ENCODE measurements at regions not wholly inside any gene's neighbourhood (a gene's known extent, or its start where the extent isn't known, plus 50 kb on each side); places are given as distances from the start of the nearest gene placed in this dataset.

DNA sequence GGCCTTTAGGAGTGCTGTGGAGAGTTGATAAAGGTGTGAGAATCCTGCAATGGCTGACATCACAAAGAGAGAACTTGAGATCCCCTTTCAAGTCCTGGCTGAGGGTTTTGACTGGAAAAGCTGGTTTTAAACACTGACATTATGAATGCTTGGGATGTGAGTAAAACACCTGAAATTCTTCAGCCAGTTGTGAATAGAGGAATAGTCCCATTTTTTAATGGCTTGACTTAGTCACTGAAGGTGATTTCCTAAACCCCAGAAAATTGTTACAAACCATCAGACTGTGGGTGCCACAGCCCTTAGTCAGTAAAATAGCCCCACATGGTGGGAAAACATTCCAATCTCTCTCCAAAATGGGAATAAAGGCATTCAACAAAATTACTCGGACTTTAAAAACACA, 107.7 kb upstream of the LMO4 start:
- DNase-seq = no peak
- Mint-ChIP-seq H3K27me3 (peaks cover 4% of the 10 kb centered on the region), H3K4me3 (no peak overlapping the region), H3K27ac (no peak overlapping the region), H3K9me3 (peaks cover under 1% of the 10 kb centered on the region), H3K4me1 (no peaks in the 10 kb centered on the region), H3K36me3 (no peaks in the 10 kb centered on the region)
- CTCF ChIA-PET = no interaction called here

DNA sequence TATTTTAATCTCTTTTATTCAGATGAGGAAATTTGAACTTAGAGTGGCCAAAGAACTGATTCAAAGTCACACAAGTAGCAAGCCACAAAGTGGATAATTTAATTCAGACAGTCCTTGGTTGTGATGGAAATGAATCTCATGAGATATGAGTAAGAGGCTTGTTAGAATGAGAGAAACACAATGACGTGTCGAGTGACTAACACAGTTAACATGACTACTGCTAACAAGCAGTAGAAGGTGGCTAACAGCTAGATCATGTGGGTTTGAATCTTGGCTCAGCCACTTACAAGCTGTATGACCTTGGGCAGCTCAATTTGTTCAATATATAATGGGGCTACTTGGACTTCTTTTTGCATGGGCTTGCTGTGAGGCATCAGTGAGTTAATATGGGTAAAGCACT, 104.5 kb upstream of the LMO4 start:
- no peak for DNase-seq
- Mint-ChIP-seq H3K36me3 (no peaks in the 10 kb centered on the region), H3K27ac (no peak overlapping the region), H3K4me1 (no peaks in the 10 kb centered on the region), H3K9me3 (no peaks in the 10 kb centered on the region), H3K4me3 (no peak overlapping the region), H3K27me3 (peaks cover 8% of the 10 kb centered on the region)
- CTCF ChIA-PET = no interaction called here

DNA sequence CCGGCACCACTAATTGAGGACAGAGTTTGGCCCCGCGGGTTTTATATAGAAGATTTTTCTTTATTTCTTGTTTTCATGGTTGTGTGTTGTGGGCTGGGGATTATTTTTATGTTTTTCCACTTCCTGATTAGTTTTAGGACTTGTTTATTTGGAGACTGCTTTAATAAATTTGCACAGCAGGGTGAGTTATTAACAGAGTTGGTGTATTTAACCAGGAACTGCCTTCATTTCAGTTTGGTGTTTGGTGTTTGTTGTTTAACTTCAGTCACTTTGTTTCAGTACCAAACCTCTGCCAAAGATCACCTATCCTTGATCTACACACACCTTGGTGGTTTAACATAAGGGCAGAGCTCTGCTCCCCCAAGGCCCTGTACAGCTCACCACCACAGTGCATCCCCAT, 103.5 kb upstream of the LMO4 start:
- Mint-ChIP-seq H3K27ac (no peak overlapping the region), H3K4me1 (no peaks in the 10 kb centered on the region), H3K27me3 (peaks cover 4% of the 10 kb centered on the region), H3K4me3 (no peak overlapping the region), H3K36me3 (no peaks in the 10 kb centered on the region), H3K9me3 (no peaks in the 10 kb centered on the region)
- DNase-seq = no peak
- CTCF ChIA-PET = no interaction called here

DNA sequence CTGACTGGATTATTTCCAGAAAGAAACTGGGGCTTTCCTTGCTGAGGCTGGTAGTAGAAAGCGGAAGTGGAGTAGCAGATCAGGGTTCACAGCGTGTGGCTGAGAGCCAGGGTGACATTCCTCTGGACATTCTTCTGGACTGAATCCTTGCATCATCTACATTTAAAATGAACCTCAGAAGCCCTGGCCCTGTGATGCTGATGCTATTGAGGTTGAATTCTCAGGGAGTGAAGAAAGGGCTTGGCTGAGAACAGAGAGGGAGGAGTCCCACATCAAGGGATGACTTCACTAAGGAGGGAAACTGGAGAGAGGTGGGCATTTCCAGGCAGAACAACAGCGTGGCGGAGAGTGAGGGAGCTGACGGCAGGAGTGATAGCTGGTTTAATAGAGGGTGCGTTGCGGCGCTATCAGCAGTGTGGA, 102.3 kb upstream of the LMO4 start:
- DNase-seq = no peak
- Mint-ChIP-seq H3K4me3 (no peak overlapping the region), H3K27ac (no peak overlapping the region), H3K9me3 (no peaks in the 10 kb centered on the region), H3K4me1 (no peaks in the 10 kb centered on the region), H3K36me3 (no peaks in the 10 kb centered on the region), H3K27me3 (peaks cover 4% of the 10 kb centered on the region)
- CTCF ChIA-PET = no interaction called here

DNA sequence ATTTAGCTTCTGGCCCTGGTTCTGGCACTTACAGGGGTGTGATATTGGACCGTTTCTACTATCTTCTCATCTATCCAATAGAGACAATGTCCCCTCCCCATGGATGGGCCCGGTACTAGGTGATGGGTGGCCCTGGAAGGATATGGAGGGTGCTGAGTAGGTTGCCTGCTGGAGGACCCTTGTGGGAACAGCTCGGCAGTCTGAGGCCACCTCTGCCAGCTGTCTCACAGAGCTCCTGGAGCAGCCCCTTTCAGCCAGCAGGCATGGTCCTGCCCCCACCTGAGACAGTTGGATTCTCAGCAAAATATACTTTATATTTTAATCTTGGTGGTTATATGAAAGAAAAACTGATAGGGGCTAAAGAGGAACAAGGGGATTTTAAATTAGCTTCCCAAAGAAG, 101.0 kb upstream of the LMO4 start:
- Mint-ChIP-seq H3K27me3 (peaks cover 4% of the 10 kb centered on the region), H3K4me3 (no peak overlapping the region), H3K9me3 (no peaks in the 10 kb centered on the region), H3K4me1 (no peaks in the 10 kb centered on the region), H3K36me3 (no peaks in the 10 kb centered on the region), H3K27ac (no peak overlapping the region)
- CTCF ChIA-PET = no interaction called here
- no peak for DNase-seq

DNA sequence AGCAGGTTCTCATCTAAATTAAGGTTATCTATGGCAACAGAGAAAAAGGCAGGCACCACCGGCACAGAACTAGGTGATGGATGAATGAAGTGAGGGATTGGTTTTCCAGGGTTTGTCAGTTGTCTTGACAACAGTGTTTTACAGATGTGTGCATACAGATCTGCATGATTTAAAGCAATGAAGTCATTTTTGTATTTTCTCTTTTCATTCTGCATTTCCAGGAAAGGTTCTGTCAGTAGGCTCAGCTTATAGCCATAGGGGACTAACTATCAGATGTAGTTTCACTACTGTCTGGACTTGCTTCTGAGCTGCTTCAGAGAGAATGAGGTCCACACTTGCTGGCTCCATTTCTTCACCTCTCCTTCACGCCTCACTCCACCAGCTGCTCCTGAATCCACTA, 98.2 kb upstream of the LMO4 start:
- Mint-ChIP-seq H3K27ac (no peak overlapping the region), H3K4me1 (no peaks in the 10 kb centered on the region), H3K9me3 (no peaks in the 10 kb centered on the region), H3K27me3 (peaks cover 4% of the 10 kb centered on the region), H3K36me3 (no peaks in the 10 kb centered on the region), H3K4me3 (no peak overlapping the region)
- DNase-seq = no peak
- CTCF ChIA-PET = no interaction called here

DNA sequence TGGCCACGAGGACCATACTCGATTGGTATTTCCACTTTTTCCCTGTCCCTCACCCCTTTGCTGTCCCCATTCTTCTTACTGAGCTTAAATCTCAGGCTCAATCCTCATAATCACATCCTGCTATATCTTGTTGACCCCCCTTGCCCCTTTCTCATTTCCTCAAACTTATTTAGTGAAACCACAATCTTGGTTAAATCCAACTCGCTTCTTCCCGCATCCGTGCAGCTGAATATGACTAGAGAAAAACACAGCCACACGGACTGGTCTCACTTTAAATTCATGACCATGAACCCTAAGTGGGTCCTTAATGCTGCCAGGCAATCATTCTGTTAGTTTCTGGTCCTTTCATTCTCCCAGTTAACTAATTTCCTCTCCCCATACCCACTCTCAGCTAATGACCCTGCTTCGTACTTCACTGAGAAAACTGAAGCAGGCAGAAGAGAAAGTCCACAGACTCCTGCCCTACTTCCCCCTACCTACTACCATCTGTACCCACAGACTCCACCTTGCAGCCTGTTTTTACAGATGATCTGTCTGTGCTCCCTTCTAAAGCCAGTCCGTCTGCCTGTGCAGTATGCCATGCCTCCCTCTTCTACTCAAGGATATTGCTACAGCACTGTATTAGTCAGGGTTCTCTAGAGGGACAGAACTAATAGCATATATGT, 96.8 kb upstream of the LMO4 start:
- no peak overlapping the region for H3K27ac Mint-ChIP-seq
- DNase-seq = no peak
- no peaks in the 10 kb centered on the region for H3K9me3 Mint-ChIP-seq
- H3K4me3 Mint-ChIP-seq = no peak overlapping the region
- H3K36me3 Mint-ChIP-seq = no peaks in the 10 kb centered on the region
- CTCF ChIA-PET = no interaction called here
- peaks cover 4% of the 10 kb centered on the region for H3K27me3 Mint-ChIP-seq
- no peaks in the 10 kb centered on the region for H3K4me1 Mint-ChIP-seq

DNA sequence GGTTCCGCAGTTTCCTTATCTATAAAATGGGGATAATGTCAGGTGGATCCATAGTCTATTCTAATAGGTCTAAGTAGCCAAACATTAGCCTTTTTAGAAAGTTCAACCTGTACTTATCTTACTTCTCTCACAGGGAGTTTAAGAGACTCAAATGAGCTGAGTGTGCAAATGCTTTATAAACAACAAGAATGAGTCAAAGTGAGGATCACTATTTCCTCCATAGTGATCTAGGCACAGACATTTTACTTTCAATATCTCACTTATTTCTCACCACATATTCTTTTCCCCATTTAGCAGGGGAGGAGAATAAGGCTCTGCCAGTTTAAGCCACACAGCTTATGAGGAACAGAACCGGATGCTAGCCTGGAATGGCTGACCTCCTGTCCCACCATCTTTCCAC, 92.1 kb upstream of the LMO4 start:
- Mint-ChIP-seq H3K9me3 (no peaks in the 10 kb centered on the region), H3K4me3 (no peak overlapping the region), H3K27me3 (no peaks in the 10 kb centered on the region), H3K4me1 (no peaks in the 10 kb centered on the region), H3K27ac (no peak overlapping the region), H3K36me3 (no peaks in the 10 kb centered on the region)
- DNase-seq = no peak
- CTCF ChIA-PET = no interaction called here

DNA sequence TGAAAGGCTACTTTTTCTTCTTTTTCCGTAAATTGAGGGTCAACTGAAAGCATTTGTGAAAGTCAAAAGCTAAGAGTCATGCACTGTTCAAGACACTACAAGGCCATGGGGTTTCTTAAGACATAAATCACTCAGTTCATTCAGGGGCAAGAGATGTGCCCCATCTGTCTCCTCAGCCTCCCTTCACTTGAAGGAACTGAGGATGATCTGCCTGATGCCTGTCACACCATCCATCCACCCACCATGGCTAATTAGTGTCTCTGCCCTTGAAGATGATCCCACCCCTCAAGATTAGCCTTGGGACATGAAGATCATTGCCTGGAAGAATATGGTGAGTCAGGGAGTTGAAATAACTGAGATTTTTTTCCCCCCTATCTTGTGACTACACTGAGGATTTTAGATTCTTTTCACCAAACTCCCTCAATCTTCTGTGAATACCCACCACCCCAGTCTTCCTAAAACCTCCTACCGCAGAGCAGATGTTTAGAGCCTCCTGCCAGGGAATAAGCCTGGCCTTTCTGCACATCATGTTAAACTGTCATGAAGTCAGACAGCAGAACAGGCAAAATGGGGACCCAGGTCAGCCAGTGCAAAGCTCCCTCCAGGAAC, 88.6 kb upstream of the LMO4 start:
- CTCF ChIA-PET = no interaction called here
- Mint-ChIP-seq H3K27me3 (no peaks in the 10 kb centered on the region), H3K4me1 (no peaks in the 10 kb centered on the region), H3K27ac (no peak overlapping the region), H3K4me3 (no peak overlapping the region), H3K36me3 (no peaks in the 10 kb centered on the region), H3K9me3 (no peaks in the 10 kb centered on the region)
- DNase-seq = no peak

DNA sequence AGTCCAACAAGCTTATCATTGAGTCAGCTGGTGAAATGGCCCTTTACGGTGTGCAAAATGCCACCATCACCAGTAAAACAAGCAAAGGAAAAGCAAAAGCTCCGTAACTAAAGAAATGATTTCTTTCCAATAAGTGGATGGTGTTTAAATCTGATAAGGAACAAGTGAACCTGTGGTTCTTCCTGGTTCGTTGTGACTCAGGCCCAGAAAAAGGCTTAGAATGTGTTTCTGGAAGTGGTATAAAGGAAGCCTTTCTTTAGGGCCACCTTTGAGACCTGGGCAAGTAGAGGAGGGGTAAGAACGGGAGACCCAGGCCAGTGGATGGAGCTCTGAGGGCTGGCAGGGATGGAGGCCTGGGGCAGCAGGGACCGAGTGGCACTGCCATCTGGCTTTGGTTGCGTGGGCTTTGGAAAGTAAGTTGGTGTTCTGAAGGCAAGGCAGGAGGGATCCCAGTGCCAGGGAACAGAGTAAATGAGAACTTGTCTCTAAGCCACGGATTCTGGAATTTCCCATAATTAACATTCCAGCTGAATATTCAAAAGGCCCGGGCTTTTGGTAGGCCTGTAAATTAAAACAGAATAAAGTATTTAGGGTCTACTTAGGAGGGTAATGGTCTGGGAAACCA, 87.9 kb upstream of the LMO4 start:
- no peaks in the 10 kb centered on the region for H3K27me3 Mint-ChIP-seq
- H3K4me3 Mint-ChIP-seq = no peak overlapping the region
- no peak overlapping the region for H3K27ac Mint-ChIP-seq
- no peaks in the 10 kb centered on the region for H3K4me1 Mint-ChIP-seq
- no peaks in the 10 kb centered on the region for H3K36me3 Mint-ChIP-seq
- H3K9me3 Mint-ChIP-seq = no peaks in the 10 kb centered on the region
- DNase-seq = no peak
- CTCF ChIA-PET = no interaction called here

DNA sequence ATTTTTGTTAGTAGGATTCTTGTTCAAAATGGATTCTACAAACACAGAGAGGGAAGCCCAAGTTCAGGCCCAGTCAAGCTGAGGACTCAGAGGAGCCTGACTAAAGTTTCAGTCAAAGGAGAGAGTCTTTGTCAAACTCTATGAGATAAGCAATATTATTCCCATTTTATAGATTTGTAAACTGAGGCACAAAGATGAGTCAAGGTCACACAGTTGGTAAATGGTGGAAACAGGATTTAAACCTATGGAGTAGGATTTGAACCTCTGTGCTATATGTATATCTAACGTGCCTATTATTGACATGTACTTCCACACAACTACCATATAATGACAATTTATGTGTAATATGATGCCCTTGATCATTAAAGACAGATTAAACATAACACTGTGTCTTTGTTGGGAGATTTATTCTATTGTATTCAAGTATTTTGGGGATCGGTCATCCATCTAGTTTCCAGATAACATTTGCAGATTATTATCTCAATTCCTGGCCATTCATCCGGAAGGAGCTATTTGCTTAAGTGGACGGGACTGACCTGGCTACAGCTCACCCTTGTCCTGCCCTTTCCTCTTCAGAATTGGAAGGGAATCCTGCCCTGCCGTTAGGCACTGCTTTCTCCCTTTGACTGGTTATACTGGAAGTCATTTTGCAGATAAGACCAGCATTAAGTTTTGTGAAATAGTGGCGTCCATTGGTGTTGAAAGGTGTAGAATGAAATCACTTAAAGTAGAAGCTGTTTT, 86.1 kb upstream of the LMO4 start:
- DNase-seq = no peak
- Mint-ChIP-seq H3K27me3 (no peaks in the 10 kb centered on the region), H3K36me3 (no peaks in the 10 kb centered on the region), H3K4me3 (no peak overlapping the region), H3K27ac (no peak overlapping the region), H3K9me3 (no peaks in the 10 kb centered on the region), H3K4me1 (no peaks in the 10 kb centered on the region)
- CTCF ChIA-PET = no interaction called here

DNA sequence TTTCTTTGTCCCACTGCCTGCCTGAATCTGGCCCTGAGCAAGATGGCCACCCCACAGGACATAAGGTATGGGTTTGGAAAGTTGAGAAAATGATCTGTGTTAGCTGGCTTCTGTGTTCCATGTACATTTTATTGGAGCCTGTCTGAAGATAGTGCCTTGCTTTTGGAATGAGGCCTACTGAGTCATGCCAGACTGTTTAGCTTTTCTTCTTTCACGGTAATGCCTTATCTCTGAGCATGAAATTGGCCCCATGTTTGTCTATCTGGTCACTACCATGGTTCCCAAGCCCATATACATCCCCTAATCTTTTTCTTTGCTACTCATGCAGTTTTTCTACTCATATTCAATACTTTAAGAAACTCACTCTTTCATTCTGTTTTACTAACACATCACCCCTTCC, 85.1 kb upstream of the LMO4 start:
- DNase-seq = no peak
- Mint-ChIP-seq H3K36me3 (no peaks in the 10 kb centered on the region), H3K27ac (no peak overlapping the region)

DNA sequence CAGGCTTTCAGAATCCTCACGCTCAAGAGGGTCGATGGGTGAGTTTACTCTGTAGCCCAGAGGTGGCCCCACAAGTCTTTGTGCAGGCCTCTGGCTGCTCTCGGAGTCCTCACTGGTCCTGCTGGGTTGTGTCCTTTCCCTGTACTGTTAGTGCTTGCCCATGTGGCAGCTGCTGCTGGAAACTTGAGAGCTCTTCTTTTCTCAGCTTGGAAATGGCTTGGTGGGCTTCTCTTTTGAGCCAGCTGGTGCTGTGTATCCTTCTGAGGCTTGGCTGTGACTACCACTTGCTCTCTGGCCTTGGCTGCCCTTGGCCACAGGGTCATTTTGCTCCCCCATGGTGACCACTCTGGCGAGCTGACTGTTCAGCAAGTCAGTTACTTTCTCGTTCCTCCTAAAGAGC, 82.2 kb upstream of the LMO4 start:
- Mint-ChIP-seq H3K4me1 (no peaks in the 10 kb centered on the region), H3K36me3 (no peaks in the 10 kb centered on the region), H3K9me3 (no peaks in the 10 kb centered on the region), H3K27me3 (peaks cover 8% of the 10 kb centered on the region), H3K27ac (no peak overlapping the region), H3K4me3 (no peak overlapping the region)
- no peak for DNase-seq
- CTCF ChIA-PET = no interaction called here

More for the DNA sequence above, 85.1 kb upstream of the LMO4 start:
- CTCF ChIA-PET = no interaction called here
- no peaks in the 10 kb centered on the region for H3K9me3 Mint-ChIP-seq
- H3K4me3 Mint-ChIP-seq = no peak overlapping the region
- no peaks in the 10 kb centered on the region for H3K4me1 Mint-ChIP-seq
- H3K27me3 Mint-ChIP-seq = no peaks in the 10 kb centered on the region

DNA sequence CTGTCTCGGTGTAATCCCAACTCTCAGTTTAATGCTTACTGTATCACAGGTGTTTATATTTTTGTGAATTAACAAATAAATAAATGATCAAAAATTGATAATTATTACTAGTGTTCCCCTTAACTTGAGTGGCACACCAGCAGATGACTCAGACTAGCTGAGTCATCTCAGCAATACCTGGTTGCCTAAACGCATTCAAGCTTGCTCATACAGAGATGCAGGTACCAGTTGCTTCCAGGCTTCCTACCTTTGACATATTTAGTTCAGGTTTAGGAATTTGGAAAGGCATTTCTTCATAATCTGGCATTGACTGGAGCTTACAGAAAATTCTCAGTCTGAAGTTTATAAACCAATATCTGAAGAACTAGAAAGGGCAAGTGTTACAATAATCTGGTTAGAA, 78.9 kb upstream of the LMO4 start:
- Mint-ChIP-seq H3K27me3 (peaks cover 11% of the 10 kb centered on the region), H3K4me1 (no peaks in the 10 kb centered on the region), H3K9me3 (no peaks in the 10 kb centered on the region), H3K27ac (no peak overlapping the region), H3K36me3 (no peaks in the 10 kb centered on the region), H3K4me3 (no peak overlapping the region)
- CTCF ChIA-PET = no interaction called here
- no peak for DNase-seq

DNA sequence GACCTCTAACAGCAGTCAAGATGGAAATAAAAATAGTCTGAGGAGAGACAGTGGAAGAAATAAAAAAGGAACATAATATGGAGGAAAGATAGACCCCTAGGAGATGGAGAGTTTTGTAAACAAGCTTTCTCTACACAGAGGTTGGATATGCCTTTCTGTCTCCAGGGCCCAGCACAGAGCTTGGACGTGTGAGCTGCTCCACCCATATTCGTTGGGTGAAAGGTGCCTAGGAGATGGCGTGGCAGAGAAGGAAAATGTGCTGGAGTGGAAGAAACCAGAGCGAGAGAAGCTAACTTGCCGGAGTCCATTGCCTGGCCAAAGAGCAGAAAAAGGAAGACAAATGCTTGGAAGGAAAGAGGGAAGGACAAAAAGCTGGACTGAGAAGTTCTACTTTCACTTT, 78.3 kb upstream of the LMO4 start:
- H3K27me3 Mint-ChIP-seq = peaks cover 12% of the 10 kb centered on the region
- H3K4me1 Mint-ChIP-seq = no peaks in the 10 kb centered on the region
- no peak for DNase-seq
- no peaks in the 10 kb centered on the region for H3K9me3 Mint-ChIP-seq
- no peaks in the 10 kb centered on the region for H3K36me3 Mint-ChIP-seq
- H3K4me3 Mint-ChIP-seq = no peak overlapping the region
- CTCF ChIA-PET = no interaction called here
- H3K27ac Mint-ChIP-seq = no peak overlapping the region
